Activated CD4-positive, alpha-beta T cell treated with anti-CD3 and anti-CD28 coated beads, Interleukin-2, amount 10 ng/mL, durations not matched to agents 24 days and 14 days (primary cell): ENCODE measurements at regions not wholly inside any gene's neighbourhood (a gene's known extent, or its start where the extent isn't known, plus 50 kb on each side); places are given as distances from the start of the nearest gene placed in this dataset.
"Not testable (repeated sequence)": the region's sequence is repeated elsewhere in the genome, so short reads cannot be mapped to it uniquely, and the experiment has no call there.

Experiments used
- DNase-seq: peaks from one replicate; pipeline ENCODE4 v3.0.0; 2022
- H3K27ac Mint-ChIP-seq: one replicate; pipeline ENCODE4 v1.8.0; 2022; ENCODE audit warnings: mild to moderate bottlenecking, mixed read lengths
- H3K27me3 Mint-ChIP-seq: one replicate; pipeline ENCODE4 v1.8.0; 2022; ENCODE audit warnings: mixed read lengths
- H3K36me3 Mint-ChIP-seq: one replicate; pipeline ENCODE4 v1.8.0; 2022; ENCODE audit warnings: low read depth, mild to moderate bottlenecking, mixed read lengths
- H3K4me1 Mint-ChIP-seq: one replicate; pipeline ENCODE4 v1.8.0; 2021; ENCODE audit warnings: mixed read lengths
- H3K4me3 Mint-ChIP-seq: one replicate; pipeline ENCODE4 v1.8.0; 2022; ENCODE audit warnings: mild to moderate bottlenecking, moderate library complexity, mixed read lengths
- H3K9me3 Mint-ChIP-seq: one replicate; pipeline ENCODE4 v1.8.0; 2021; ENCODE audit warnings: mixed read lengths
- intact Hi-C: fragments of 100-400 bp; cut with micrococcal nuclease; formaldehyde crosslinking; loops from one replicate; pipeline ENCODE4 v1.15.1; 2023

DNA sequence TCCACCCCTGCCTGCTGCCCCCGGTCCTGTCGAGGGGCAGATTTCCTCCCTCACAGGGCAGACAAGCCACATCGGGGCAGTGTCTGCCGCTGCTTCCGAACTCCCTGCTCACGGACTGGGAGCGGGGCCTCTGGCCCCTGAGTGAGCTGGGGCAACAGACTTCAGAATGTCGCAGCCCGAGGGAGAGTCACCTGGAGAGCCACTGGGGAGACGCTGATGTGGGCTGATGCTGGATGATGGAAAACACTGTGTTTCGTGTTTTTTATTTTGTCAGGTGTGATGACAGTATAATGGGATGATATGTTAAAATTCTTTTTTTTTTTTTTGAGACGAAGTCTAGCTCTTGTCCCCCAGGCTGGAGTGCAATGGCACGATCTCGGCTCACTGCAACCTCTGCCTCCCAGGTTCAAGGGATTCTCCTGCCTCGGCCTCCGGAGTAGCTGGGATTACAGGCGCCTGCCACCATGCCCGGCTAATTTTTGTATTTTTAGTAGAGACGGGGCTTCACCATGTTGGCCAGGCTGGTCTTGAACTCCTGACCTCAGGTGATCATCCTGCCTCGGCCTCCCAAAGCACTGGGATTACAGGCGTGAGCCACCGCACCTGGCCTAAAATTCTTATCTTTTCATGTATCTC lies 52.1 kb upstream of the SEPTIN5 start:
- H3K27ac Mint-ChIP-seq, H3K4me3 Mint-ChIP-seq, H3K4me1 Mint-ChIP-seq, H3K9me3 Mint-ChIP-seq, intact Hi-C loops, DNase-seq, H3K36me3 Mint-ChIP-seq: not testable (repeated sequence)
- peaks cover 13% of the 10 kb centered on the region for H3K27me3 Mint-ChIP-seq

- H3K27me3 Mint-ChIP-seq: peaks cover 13% of the 10 kb centered on the region
- DNase-seq: no peak
- no peaks in the 10 kb centered on the region for H3K4me1 Mint-ChIP-seq
- H3K9me3 Mint-ChIP-seq: no peaks in the 10 kb centered on the region
- H3K4me3 Mint-ChIP-seq: no peak overlapping the region
- H3K36me3 Mint-ChIP-seq: no peaks in the 10 kb centered on the region
- H3K27ac Mint-ChIP-seq: no peak overlapping the region
- intact Hi-C loops: no loop called here
These were observed 51.0 kb upstream of the SEPTIN5 start for GRCh38 chr22:19663286-19663815.

DNA sequence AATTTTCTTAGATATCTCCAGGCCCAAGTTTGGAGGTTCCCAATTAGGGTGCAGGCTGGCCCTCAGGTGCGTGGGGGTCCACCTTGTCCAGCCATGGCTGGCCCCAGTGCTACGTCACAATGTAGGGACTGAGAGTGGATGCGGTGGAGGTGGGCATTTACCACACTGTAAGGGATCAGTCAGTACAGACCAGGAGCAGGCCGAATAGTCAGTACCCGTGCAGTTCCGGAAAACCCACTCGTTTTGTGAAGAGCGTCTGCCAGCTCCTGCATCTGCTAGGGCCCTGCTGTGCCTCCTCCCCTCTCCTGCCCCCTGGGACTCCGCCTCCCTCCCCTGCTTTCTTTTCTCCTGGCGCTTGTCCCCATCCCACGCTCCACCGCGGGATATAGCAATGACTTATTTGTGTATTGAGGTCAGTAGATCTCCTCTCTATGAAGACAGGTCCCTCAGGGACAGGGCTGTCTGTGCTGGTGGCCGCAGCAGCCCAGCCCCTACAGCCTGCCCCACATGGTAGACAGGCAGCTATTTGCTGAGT lies 50.4 kb upstream of the SEPTIN5 start:
- Mint-ChIP-seq H3K4me1 (no peaks in the 10 kb centered on the region), H3K36me3 (no peaks in the 10 kb centered on the region), H3K27me3 (peaks cover 13% of the 10 kb centered on the region), H3K4me3 (no peak overlapping the region), H3K27ac (no peak overlapping the region), H3K9me3 (no peaks in the 10 kb centered on the region)
- intact Hi-C loops: no loop called here
- no peak for DNase-seq

DNA sequence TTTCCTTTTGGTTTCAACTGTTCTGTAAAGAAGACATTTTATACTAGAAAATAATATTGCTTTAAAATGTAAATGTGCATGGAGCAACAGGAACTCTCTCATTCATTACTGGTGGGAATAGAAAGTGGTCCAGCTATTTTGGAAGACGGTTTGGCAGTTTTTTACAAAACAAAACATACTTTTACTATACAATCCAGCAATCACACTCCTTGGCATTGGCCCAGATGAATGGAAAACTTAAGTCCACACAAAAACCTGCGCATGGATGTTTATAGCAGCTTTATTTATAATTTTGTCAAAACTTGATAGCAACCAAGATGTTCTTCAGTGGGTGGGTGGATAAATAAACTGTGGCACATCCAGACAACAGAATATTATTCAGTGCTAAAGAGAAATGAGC lies 49.9 kb upstream of the SEPTIN5 start:
- Mint-ChIP-seq H3K27me3 (peaks cover 13% of the 10 kb centered on the region), H3K4me1 (no peaks in the 10 kb centered on the region), H3K36me3 (no peaks in the 10 kb centered on the region), H3K4me3 (no peak overlapping the region), H3K27ac (no peak overlapping the region), H3K9me3 (no peaks in the 10 kb centered on the region)
- DNase-seq: no peak
- intact Hi-C loops: no loop called here
